DOHH2 (cell line): ENCODE measurements at regions not wholly inside any gene's neighbourhood (a gene's known extent, or its start where the extent isn't known, plus 50 kb on each side); places are given as distances from the start of the nearest gene placed in this dataset.

Experiments used
- EZH2phosphoT487 ChIP-seq: fragments of 200-600 bp; sonication (generic); IDR thresholded peaks from 2 replicates; pipeline ENCODE4 v1.6.1; 2017; ENCODE audit warnings: borderline replicate concordance, mild to moderate bottlenecking, antibody characterized with exemption, low read length, moderate library complexity, mixed read lengths
- TF ChIP-seq, protein P1 (sequence below): fragments of 200-600 bp; sonication (generic); IDR thresholded peaks from one replicate; pipeline ENCODE4 v1.5.1; 2014; ENCODE audit warnings: antibody characterized with exemption, mild to moderate bottlenecking, low read depth, low read length; ENCODE audit not compliant: poor library complexity, severe bottlenecking

DNA sequence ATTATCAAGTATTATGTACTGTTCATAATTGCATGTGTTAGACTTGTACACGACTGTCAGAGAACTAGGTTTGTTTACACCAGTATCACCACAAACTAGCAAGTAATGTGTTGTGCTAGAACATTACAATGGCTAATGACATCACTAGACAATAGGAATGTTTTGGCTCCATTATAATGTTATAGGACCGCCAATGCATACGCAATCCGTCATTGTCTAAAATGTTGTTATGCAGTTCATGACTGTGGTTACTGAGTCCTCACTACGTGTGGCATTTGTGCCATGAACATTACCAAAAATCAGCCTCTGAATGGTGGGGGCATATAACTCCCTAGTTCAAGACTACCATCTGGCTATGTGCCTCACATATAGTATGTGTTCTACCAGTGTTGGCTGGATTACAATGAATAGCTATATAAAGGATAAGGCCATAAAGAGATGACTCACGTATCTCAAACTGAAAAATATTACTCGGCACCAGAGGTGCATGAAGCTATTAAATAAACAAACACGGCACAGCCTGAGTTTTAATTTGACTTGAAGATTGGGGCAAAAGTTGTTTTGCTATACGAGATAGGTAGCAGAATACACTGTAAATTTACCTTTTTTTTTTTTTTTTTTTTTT is 89.1 kb upstream of the COL24A1 start:
- TF ChIP-seq, protein P1, sequence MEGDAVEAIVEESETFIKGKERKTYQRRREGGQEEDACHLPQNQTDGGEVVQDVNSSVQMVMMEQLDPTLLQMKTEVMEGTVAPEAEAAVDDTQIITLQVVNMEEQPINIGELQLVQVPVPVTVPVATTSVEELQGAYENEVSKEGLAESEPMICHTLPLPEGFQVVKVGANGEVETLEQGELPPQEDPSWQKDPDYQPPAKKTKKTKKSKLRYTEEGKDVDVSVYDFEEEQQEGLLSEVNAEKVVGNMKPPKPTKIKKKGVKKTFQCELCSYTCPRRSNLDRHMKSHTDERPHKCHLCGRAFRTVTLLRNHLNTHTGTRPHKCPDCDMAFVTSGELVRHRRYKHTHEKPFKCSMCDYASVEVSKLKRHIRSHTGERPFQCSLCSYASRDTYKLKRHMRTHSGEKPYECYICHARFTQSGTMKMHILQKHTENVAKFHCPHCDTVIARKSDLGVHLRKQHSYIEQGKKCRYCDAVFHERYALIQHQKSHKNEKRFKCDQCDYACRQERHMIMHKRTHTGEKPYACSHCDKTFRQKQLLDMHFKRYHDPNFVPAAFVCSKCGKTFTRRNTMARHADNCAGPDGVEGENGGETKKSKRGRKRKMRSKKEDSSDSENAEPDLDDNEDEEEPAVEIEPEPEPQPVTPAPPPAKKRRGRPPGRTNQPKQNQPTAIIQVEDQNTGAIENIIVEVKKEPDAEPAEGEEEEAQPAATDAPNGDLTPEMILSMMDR: no peak
- no peak for TF ChIP-seq EZH2phosphoT487
